Sigmoid colon (tissue), 6 donors: ENCODE measurements at regions not wholly inside any gene's neighbourhood (a gene's known extent, or its start where the extent isn't known, plus 50 kb on each side); places are given as distances from the start of the nearest gene placed in this dataset.

Experiments
- DNase-seq: peaks from one replicate; pipeline ENCODE4 v3.0.0-alpha.2; 2019
- H3K27ac ChIP-seq, 4 donors: fragments of 200-600 bp; sonication (generic); one replicate each; pipeline ENCODE4 v1.5.1; 2016 to 2019; ENCODE audit warnings: mild to moderate bottlenecking in 1 of 4
- H3K27me3 ChIP-seq, 3 donors: fragments of 200-600 bp; sonication (generic); one replicate each; pipeline ENCODE4 v1.5.1; 2019; ENCODE audit warnings: mild to moderate bottlenecking in 1 of 3
- H3K36me3 ChIP-seq, 4 donors: fragments of 200-600 bp; sonication (generic); one replicate each; pipeline ENCODE4 v1.5.1; 2016 to 2019
- H3K4me1 ChIP-seq, 4 donors: fragments of 200-600 bp; sonication (generic); one replicate each; pipeline ENCODE4 v1.5.1; 2017 to 2019
- H3K4me3 ChIP-seq, 4 donors: fragments of 200-600 bp; sonication (generic); one replicate each; pipeline ENCODE4 v1.5.1; 2017 to 2019; ENCODE audit warnings: mild to moderate bottlenecking in 2 of 4, moderate library complexity in 1 of 4
- H3K9me3 ChIP-seq, 4 donors: fragments of 200-600 bp in 3 of 4; sonication (generic) in 3 of 4; one replicate each; pipeline versions ENCODE4 v1.5.1 to v1.6.1; 2013 to 2019
- EP300 ChIP-seq, 4 donors: sonication (generic); formaldehyde crosslinking; IDR thresholded peaks; one replicate each; pipeline ENCODE4 v1.6.1; 2017; ENCODE audit warnings: antibody characterized with exemption in 4 of 4
- POLR2A ChIP-seq, 2 donors: fragments of 450-650 bp; IDR thresholded peaks; one replicate each; pipeline ENCODE4 v1.6.1; 2016; ENCODE audit warnings: antibody characterized with exemption in 2 of 2, mild to moderate bottlenecking in 2 of 2, moderate library complexity in 2 of 2
- POLR2AphosphoS5 ChIP-seq, 4 donors: sonication (generic); formaldehyde crosslinking; IDR thresholded peaks; one replicate each; pipeline ENCODE4 v1.6.1; 2017; ENCODE audit warnings: antibody characterized with exemption in 4 of 4
- WGBS, 2 donors: extraction: QIAGEN DNeasy Blood & Tissue Kit; methylation state at CpG; one replicate each; pipeline ENCODE4 v1.1.7; 2013; 5-methylcytosine and 5-hydroxymethylcytosine counted together
- intact Hi-C: fragments of 100-400 bp; cut with DNase I; formaldehyde crosslinking; loops from one replicate; pipeline ENCODE4 v1.15.1; 2023
- TF ChIP-seq, protein P1 (sequence below), 4 experiments: fragments of 450-650 bp in 3 of 4; fragments of 200-600 bp in 1 of 4; IDR thresholded peaks; one replicate each; pipeline ENCODE4 v1.5.1; 2016 to 2019; ENCODE audit warnings: antibody characterized with exemption in 4 of 4, mild to moderate bottlenecking in 3 of 4, moderate library complexity in 2 of 4
- donor health status: healthy with polysubstance abuse.
- donor health status: healthy.

DNA sequence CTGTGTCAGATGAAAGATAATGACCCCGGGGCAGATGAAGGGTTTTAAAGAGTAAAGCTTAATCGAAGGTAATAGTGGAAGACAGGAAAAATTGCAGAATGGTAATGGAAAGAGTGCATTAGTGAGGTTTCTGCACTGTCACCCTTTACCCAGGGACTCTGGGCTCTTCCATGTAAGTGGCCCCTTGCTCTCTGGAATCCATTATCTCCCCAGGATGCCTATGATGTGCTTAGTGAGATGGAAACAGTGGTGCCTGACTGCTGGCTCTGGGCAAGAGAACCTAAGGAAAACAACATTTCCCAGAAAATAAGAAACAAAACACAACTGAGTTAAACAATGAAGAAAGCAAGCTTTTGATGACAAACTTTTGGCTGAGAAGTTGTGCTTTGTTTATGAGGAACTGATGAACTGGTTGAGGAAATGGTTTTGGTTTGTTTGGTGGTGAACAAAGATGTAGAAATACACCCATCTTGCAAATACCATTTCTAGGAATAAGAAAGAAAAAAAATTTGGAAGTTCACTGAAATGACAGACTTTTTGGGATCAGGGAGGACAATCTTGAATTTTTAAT lies 119.9 kb upstream of the RASGRP1 start:
- H3K27me3 ChIP-seq, result no peaks in the 10 kb centered on the region
- WGBS, 2 donors, result 68 to 69% methylated on average over 2 of the region's 2 CpGs
- TF ChIP-seq EP300 (IDR thresholded peaks at IDR 0.05), result no peak
- TF ChIP-seq POLR2AphosphoS5 (IDR thresholded peaks at IDR 0.05), result no peak
- no peak for TF ChIP-seq POLR2A (IDR thresholded peaks at IDR 0.05)
- TF ChIP-seq, protein P1, sequence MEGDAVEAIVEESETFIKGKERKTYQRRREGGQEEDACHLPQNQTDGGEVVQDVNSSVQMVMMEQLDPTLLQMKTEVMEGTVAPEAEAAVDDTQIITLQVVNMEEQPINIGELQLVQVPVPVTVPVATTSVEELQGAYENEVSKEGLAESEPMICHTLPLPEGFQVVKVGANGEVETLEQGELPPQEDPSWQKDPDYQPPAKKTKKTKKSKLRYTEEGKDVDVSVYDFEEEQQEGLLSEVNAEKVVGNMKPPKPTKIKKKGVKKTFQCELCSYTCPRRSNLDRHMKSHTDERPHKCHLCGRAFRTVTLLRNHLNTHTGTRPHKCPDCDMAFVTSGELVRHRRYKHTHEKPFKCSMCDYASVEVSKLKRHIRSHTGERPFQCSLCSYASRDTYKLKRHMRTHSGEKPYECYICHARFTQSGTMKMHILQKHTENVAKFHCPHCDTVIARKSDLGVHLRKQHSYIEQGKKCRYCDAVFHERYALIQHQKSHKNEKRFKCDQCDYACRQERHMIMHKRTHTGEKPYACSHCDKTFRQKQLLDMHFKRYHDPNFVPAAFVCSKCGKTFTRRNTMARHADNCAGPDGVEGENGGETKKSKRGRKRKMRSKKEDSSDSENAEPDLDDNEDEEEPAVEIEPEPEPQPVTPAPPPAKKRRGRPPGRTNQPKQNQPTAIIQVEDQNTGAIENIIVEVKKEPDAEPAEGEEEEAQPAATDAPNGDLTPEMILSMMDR (IDR thresholded peaks at IDR 0.05), result no peak
- no peak overlapping the region for H3K4me3 ChIP-seq
- H3K36me3 ChIP-seq, result no peaks in the 10 kb centered on the region
- no peak overlapping the region for H3K27ac ChIP-seq
- DNase-seq, result no peak
- no peaks in the 10 kb centered on the region for H3K4me1 ChIP-seq
- no peaks in the 10 kb centered on the region for H3K9me3 ChIP-seq
- intact Hi-C loops, result loop anchor here (5.0 kb wide), 2 partner anchors 122 to 242 kb away; partner anchors contain the start of gene RASGRP1

GRCh38 chr15:38685686-38686339 lies 121.2 kb upstream of the RASGRP1 start:
- Histone ChIP-seq H3K27me3 (no peaks in the 10 kb centered on the region), H3K36me3 (no peaks in the 10 kb centered on the region), H3K9me3 (no peaks in the 10 kb centered on the region), H3K4me1 (no peaks in the 10 kb centered on the region), H3K27ac (no peak overlapping the region), H3K4me3 (no peak overlapping the region)
- DNase-seq, result no peak
- intact Hi-C loops, result no loop called here
- WGBS, 2 donors, result 67 to 68% methylated on average over 4 of the region's 4 CpGs
- TF ChIP-seq, protein P1 (IDR thresholded peaks at IDR 0.05), result no peak
- TF ChIP-seq POLR2AphosphoS5 (IDR thresholded peaks at IDR 0.05) (no peak), EP300 (IDR thresholded peaks at IDR 0.05) (no peak), POLR2A (IDR thresholded peaks at IDR 0.05) (no peak)

- H3K36me3 ChIP-seq, result no peaks in the 10 kb centered on the region
- no peak for DNase-seq
- no peaks in the 10 kb centered on the region for H3K27me3 ChIP-seq
- H3K4me3 ChIP-seq, result no peak overlapping the region
- WGBS, 2 donors, result 34 to 45% methylated on average over 2 of the region's 2 CpGs
- H3K27ac ChIP-seq, result no peak overlapping the region
- no peaks in the 10 kb centered on the region for H3K9me3 ChIP-seq
- intact Hi-C loops, result no loop called here
- H3K4me1 ChIP-seq, result no peaks in the 10 kb centered on the region
- TF ChIP-seq POLR2AphosphoS5 (IDR thresholded peaks at IDR 0.05) (no peak), EP300 (IDR thresholded peaks at IDR 0.05) (no peak), POLR2A (IDR thresholded peaks at IDR 0.05) (no peak)
- TF ChIP-seq, protein P1 (IDR thresholded peaks at IDR 0.05), result no peak
These were observed 122.7 kb upstream of the RASGRP1 start for GRCh38 chr15:38687340-38687739.

DNA sequence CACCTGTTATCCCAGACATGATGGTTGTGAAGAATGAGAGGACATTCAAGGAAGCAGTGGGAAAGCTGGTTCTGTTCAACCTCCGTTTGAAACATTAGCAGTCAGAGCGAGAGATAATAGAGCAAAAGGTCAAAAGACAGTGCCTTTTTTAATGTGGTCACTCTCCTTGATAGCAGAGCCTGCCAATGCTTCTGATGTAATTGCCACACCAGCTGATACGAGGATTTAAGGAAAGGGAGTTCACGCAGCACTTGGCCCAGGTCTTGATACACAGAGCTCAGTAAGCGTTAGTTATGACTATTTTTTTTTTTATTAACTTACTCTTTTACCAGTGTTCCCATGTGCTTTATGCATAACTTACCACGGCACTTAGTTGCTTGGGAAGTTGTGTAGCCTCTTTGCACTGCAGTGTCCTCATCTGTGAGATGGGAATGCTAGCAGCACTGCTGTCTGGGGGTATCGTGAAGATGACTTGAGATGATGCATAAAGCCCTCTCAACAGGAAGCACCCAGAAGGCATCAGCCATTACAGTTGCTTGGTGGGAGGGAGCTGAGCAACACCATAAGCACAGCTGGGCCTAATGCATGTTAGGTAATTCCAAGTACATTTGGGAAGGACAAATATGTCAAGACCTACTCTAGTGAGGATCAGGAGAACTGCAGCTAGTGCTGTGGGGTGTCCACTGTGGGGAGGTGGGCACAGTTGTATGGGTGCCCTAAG lies 123.3 kb upstream of the RASGRP1 start:
- 82 to 86% methylated on average over 7 of the region's 7 CpGs for WGBS, 2 donors
- no peaks in the 10 kb centered on the region for H3K36me3 ChIP-seq

More for the DNA sequence above, 123.3 kb upstream of the RASGRP1 start:
- Histone ChIP-seq H3K4me1 (no peaks in the 10 kb centered on the region), H3K27ac (no peak overlapping the region), H3K27me3 (no peaks in the 10 kb centered on the region), H3K9me3 (no peaks in the 10 kb centered on the region), H3K4me3 (no peak overlapping the region)
- intact Hi-C loops, result no loop called here
- TF ChIP-seq, protein P1 (IDR thresholded peaks at IDR 0.05), result no peak
- TF ChIP-seq POLR2A (IDR thresholded peaks at IDR 0.05), result no peak
- TF ChIP-seq POLR2AphosphoS5 (IDR thresholded peaks at IDR 0.05), result no peak
- TF ChIP-seq EP300 (IDR thresholded peaks at IDR 0.05), result no peak
- no peak for DNase-seq
